HepG2 (cell line): ENCODE measurements at regions not wholly inside any gene's neighbourhood (a gene's known extent, or its start where the extent isn't known, plus 50 kb on each side); places are given as distances from the start of the nearest gene placed in this dataset.

ENCODE experiments used
- ARHGAP35 ChIP-seq: sonication (generic); formaldehyde crosslinking; IDR thresholded peaks from 2 replicates; pipeline ENCODE4 v1.9.0; 2022; ENCODE audit warnings: mild to moderate bottlenecking, inconsistent platforms, moderate library complexity, missing genetic modification reagents, borderline replicate concordance
- ARNT ChIP-seq: fragments of 450-650 bp; IDR thresholded peaks from 2 replicates; pipeline ENCODE4 v1.6.1; 2017
- ATM ChIP-seq: fragments of 450-650 bp; IDR thresholded peaks from 2 replicates; pipeline ENCODE4 v1.7.1; 2017; ENCODE audit warnings: mild to moderate bottlenecking, borderline replicate concordance
- CTCF ChIP-seq: sonication (generic); formaldehyde crosslinking; IDR thresholded peaks from 2 replicates; pipeline ENCODE4 v1.5.0; 2020; ENCODE audit warnings: mild to moderate bottlenecking, missing genetic modification reagents, moderate library complexity
- GTF3A ChIP-seq: sonication (generic); formaldehyde crosslinking; conservative IDR thresholded peaks from 2 replicates; pipeline ENCODE4 v1.4.0; 2020; ENCODE audit warnings: mild to moderate bottlenecking, missing genetic modification reagents
- IRF1 ChIP-seq: sonication (generic); formaldehyde crosslinking; IDR thresholded peaks from 2 replicates; pipeline ENCODE4 v1.4.0; 2020; ENCODE audit warnings: low read depth, mild to moderate bottlenecking, missing genetic modification reagents
- LCORL ChIP-seq, 2 experiments: fragments of 450-650 bp in 1 of 2; sonication (generic) in 1 of 2; formaldehyde crosslinking in 1 of 2; IDR thresholded peaks; 2 replicates each; pipeline versions ENCODE4 v1.5.0 to v1.6.1; 2017 to 2020; ENCODE audit warnings: antibody characterized with exemption in 1 of 2, missing genetic modification reagents in 1 of 2
- MIER3 ChIP-seq: IDR thresholded peaks from 2 replicates; pipeline ENCODE4 v1.6.1; 2016; ENCODE audit warnings: missing compliant biosample characterization, borderline replicate concordance
- MLLT10 ChIP-seq: sonication (generic); formaldehyde crosslinking; IDR thresholded peaks from 2 replicates; pipeline ENCODE4 v1.4.0; 2020; ENCODE audit warnings: missing genetic modification reagents
- MTF2 ChIP-seq: sonication (generic); formaldehyde crosslinking; IDR thresholded peaks from 2 replicates; pipeline ENCODE4 v1.5.0; 2020; ENCODE audit warnings: missing genetic modification reagents, borderline replicate concordance
- MXD4 ChIP-seq: IDR thresholded peaks from 2 replicates; pipeline ENCODE4 v1.6.1; 2016; ENCODE audit warnings: mild to moderate bottlenecking, missing biosample characterization, missing genetic modification reagents
- NCOA1 ChIP-seq: sonication (generic); formaldehyde crosslinking; IDR thresholded peaks from 2 replicates; pipeline ENCODE4 v1.9.0; 2021; ENCODE audit warnings: missing genetic modification reagents
- PCBP1 ChIP-seq: fragments of 200-400 bp; formaldehyde crosslinking; IDR thresholded peaks from 2 replicates; pipeline ENCODE4 v1.6.1; 2017; ENCODE audit warnings: mild to moderate bottlenecking, low read depth, low read length, borderline replicate concordance
- SALL1 ChIP-seq: sonication (generic); formaldehyde crosslinking; IDR thresholded peaks from 2 replicates; pipeline ENCODE4 v1.8.0; 2022; ENCODE audit warnings: mild to moderate bottlenecking, missing genetic modification reagents
- SMC3 ChIP-seq: IDR thresholded peaks from 2 replicates; pipeline ENCODE4 v1.6.1; 2011; ENCODE audit warnings: low read length, improper control_type of control experiment
- SP1 ChIP-seq, 2 experiments: fragments of 450-650 bp in 1 of 2; sonication (generic) in 1 of 2; formaldehyde crosslinking in 1 of 2; IDR thresholded peaks; 2 replicates each; pipeline versions ENCODE4 v1.4.0 to v1.6.1; 2016 to 2020; ENCODE audit warnings: missing genetic modification reagents in 1 of 2
- SP5 ChIP-seq: IDR thresholded peaks from 2 replicates; pipeline ENCODE4 v1.6.1; 2016; ENCODE audit warnings: low read depth, borderline replicate concordance
- SPEN ChIP-seq: sonication (generic); formaldehyde crosslinking; IDR thresholded peaks from 2 replicates; pipeline ENCODE4 v1.5.1; 2020; ENCODE audit warnings: low read depth, mild to moderate bottlenecking, missing genetic modification reagents
- ZFY ChIP-seq: sonication (generic); formaldehyde crosslinking; IDR thresholded peaks from 2 replicates; pipeline ENCODE4 v1.4.0; 2020; ENCODE audit warnings: missing genetic modification reagents
- ZNF10 ChIP-seq: sonication (generic); formaldehyde crosslinking; IDR thresholded peaks from 2 replicates; pipeline ENCODE4 v1.4.0; 2020; ENCODE audit warnings: mild to moderate bottlenecking, low read depth, missing genetic modification reagents, borderline replicate concordance
- ZNF501 ChIP-seq: sonication (generic); formaldehyde crosslinking; IDR thresholded peaks from 2 replicates; pipeline ENCODE4 v1.5.1; 2020; ENCODE audit warnings: mild to moderate bottlenecking, moderate library complexity, missing genetic modification reagents
- ZNF567 ChIP-seq: sonication (generic); formaldehyde crosslinking; IDR thresholded peaks from 2 replicates; pipeline ENCODE4 v1.8.1; 2023; ENCODE audit warnings: mild to moderate bottlenecking, missing genetic modification reagents, borderline replicate concordance
- ZNF652 ChIP-seq: IDR thresholded peaks from 2 replicates; pipeline ENCODE4 v1.6.1; 2016; ENCODE audit warnings: low read depth, borderline replicate concordance
- ZNF672 ChIP-seq: sonication (generic); formaldehyde crosslinking; IDR thresholded peaks from 2 replicates; pipeline ENCODE4 v1.8.1; 2022; ENCODE audit warnings: missing genetic modification reagents
- ZNF781 ChIP-seq: sonication (generic); formaldehyde crosslinking; IDR thresholded peaks from 2 replicates; pipeline ENCODE4 v1.5.1; 2020; ENCODE audit warnings: borderline replicate concordance, mild to moderate bottlenecking, missing genetic modification reagents; ENCODE audit errors: not compliant biosample characterization
- ZNF839 ChIP-seq: sonication (generic); formaldehyde crosslinking; IDR thresholded peaks from 2 replicates; pipeline ENCODE4 v1.4.0; 2020; ENCODE audit warnings: missing genetic modification reagents, mild to moderate bottlenecking, borderline replicate concordance
- TF ChIP-seq, protein P1 (sequence below): sonication (generic); formaldehyde crosslinking; IDR thresholded peaks from 2 replicates; pipeline ENCODE4 v1.8.0; 2022; ENCODE audit warnings: missing genetic modification reagents, mild to moderate bottlenecking, moderate library complexity, borderline replicate concordance

- TF ChIP-seq CTCF (CRISPR knock-in tag), result peak; percentile 78
- no peak for TF ChIP-seq ARHGAP35 (CRISPR knock-in tag)
- no peak for TF ChIP-seq MIER3 (CRISPR knock-in tag)
- no peak for TF ChIP-seq ZFY (CRISPR knock-in tag)
- no peak for TF ChIP-seq SPEN (CRISPR knock-in tag)
- TF ChIP-seq SP5 (CRISPR knock-in tag), result no peak
- TF ChIP-seq ZNF10 (CRISPR knock-in tag), result no peak
- TF ChIP-seq ATM, result no peak
- no peak for TF ChIP-seq NCOA1 (CRISPR knock-in tag)
- no peak for TF ChIP-seq MTF2 (CRISPR knock-in tag)
- no peak for TF ChIP-seq ZNF672 (CRISPR knock-in tag)
- peak; percentile 53; the same call in 1 of the 2 replicates for TF ChIP-seq ZNF501 (CRISPR knock-in tag)
- TF ChIP-seq LCORL (IDR thresholded peaks at IDR 0.05), result no peak
- no peak for TF ChIP-seq LCORL (CRISPR knock-in tag; IDR thresholded peaks at IDR 0.05)
- no peak for TF ChIP-seq GTF3A (CRISPR knock-in tag)
- TF ChIP-seq ARNT, result no peak
- TF ChIP-seq IRF1 (CRISPR knock-in tag), result no peak
- peak; percentile 90 for TF ChIP-seq SMC3
- TF ChIP-seq MLLT10, result no peak
- no peak for TF ChIP-seq PCBP1
- TF ChIP-seq MXD4 (CRISPR knock-in tag), result no peak
- TF ChIP-seq SP1 (IDR thresholded peaks at IDR 0.05), result no peak
- no peak for TF ChIP-seq SP1 (CRISPR knock-in tag; IDR thresholded peaks at IDR 0.05)
- TF ChIP-seq SALL1, result no peak
- TF ChIP-seq, protein P1, sequence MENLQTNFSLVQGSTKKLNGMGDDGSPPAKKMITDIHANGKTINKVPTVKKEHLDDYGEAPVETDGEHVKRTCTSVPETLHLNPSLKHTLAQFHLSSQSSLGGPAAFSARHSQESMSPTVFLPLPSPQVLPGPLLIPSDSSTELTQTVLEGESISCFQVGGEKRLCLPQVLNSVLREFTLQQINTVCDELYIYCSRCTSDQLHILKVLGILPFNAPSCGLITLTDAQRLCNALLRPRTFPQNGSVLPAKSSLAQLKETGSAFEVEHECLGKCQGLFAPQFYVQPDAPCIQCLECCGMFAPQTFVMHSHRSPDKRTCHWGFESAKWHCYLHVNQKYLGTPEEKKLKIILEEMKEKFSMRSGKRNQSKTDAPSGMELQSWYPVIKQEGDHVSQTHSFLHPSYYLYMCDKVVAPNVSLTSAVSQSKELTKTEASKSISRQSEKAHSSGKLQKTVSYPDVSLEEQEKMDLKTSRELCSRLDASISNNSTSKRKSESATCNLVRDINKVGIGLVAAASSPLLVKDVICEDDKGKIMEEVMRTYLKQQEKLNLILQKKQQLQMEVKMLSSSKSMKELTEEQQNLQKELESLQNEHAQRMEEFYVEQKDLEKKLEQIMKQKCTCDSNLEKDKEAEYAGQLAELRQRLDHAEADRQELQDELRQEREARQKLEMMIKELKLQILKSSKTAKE (CRISPR knock-in tag), result no peak
- TF ChIP-seq ZNF781 (CRISPR knock-in tag), result no peak
- TF ChIP-seq ZNF839 (CRISPR knock-in tag), result no peak
- no peak for TF ChIP-seq ZNF567 (CRISPR knock-in tag)
- no peak for TF ChIP-seq ZNF652 (CRISPR knock-in tag)
Observed at GRCh38 chr16:86072328-86073102, 173.6 kb downstream of the IRF8 start (continued).
